22Rv1 (cell line): ENCODE measurements at regions not wholly inside any gene's neighbourhood (a gene's known extent, or its start where the extent isn't known, plus 50 kb on each side); places are given as distances from the start of the nearest gene placed in this dataset.

ENCODE experiments used
- H3K27ac ChIP-seq: fragments of 450-650 bp; 2 replicates; pipeline ENCODE4 v1.5.1; 2017
- ZFX ChIP-seq: fragments of 450-650 bp; IDR thresholded peaks from 2 replicates; pipeline ENCODE4 v1.6.1; 2017; ENCODE audit warnings: antibody characterized with exemption, borderline replicate concordance
- TF ChIP-seq, protein P1 (sequence below): fragments of 450-650 bp; IDR thresholded peaks from 2 replicates; pipeline ENCODE4 v1.5.1; 2017; ENCODE audit warnings: mild to moderate bottlenecking

DNA sequence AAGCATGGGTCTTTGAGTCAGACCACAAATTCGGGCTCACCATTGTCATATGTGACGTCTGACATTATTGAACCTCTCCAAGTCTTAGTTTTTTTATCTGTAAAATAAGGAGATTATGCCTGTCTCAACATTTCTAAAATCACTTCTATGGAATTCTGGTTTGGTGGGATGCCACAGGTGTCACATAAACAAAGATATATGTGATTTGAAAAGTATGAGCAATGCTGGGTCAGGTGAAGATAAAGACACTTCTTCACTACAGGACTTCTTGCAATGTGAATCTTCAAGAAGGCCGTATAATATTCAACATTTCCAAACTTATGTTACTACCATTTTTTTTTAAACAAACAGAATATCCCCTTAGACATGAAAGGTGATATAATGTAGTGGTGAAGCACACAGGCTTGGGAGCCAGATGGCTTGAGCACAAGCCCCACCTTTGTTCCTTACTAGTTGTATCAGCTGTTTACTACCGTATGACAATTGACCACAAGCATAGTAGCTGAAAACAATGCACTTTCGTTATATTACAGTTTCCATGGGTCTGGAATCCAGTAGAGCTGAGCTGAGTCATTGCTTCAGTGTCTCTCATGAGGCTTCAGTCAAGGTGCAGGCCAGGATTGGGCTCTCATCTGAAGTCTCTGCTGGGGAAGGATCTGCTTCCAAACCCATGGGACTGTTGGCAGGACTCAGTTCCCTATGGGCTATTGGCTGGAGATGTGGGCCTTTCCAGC lies 87.7 kb downstream of the UTP18 start:
- TF ChIP-seq ZFX = no peak
- TF ChIP-seq, protein P1, sequence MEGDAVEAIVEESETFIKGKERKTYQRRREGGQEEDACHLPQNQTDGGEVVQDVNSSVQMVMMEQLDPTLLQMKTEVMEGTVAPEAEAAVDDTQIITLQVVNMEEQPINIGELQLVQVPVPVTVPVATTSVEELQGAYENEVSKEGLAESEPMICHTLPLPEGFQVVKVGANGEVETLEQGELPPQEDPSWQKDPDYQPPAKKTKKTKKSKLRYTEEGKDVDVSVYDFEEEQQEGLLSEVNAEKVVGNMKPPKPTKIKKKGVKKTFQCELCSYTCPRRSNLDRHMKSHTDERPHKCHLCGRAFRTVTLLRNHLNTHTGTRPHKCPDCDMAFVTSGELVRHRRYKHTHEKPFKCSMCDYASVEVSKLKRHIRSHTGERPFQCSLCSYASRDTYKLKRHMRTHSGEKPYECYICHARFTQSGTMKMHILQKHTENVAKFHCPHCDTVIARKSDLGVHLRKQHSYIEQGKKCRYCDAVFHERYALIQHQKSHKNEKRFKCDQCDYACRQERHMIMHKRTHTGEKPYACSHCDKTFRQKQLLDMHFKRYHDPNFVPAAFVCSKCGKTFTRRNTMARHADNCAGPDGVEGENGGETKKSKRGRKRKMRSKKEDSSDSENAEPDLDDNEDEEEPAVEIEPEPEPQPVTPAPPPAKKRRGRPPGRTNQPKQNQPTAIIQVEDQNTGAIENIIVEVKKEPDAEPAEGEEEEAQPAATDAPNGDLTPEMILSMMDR = no peak
- no peak overlapping the region for H3K27ac ChIP-seq

DNA sequence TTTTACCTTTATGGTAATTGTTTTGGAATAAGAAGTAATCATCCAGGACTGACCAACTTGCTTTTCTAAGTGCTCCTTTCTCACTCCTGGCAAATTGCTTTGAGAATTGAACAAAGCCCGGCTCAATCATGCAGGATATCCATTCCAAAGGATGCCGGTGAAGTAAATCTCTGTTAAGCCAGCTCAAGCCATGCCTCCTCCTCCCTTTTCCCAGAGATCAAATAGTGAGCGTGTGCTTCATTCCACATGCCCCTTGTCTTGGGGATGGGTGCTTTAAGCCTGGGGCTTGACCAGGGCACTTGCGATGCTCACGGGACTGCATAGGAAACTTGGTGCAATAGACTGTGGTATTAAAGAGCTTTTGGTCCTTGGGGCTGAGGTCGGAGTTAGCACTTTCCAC lies 90.7 kb downstream of the UTP18 start:
- TF ChIP-seq, protein P1 = no peak
- TF ChIP-seq ZFX = no peak
- H3K27ac ChIP-seq = no peak overlapping the region

DNA sequence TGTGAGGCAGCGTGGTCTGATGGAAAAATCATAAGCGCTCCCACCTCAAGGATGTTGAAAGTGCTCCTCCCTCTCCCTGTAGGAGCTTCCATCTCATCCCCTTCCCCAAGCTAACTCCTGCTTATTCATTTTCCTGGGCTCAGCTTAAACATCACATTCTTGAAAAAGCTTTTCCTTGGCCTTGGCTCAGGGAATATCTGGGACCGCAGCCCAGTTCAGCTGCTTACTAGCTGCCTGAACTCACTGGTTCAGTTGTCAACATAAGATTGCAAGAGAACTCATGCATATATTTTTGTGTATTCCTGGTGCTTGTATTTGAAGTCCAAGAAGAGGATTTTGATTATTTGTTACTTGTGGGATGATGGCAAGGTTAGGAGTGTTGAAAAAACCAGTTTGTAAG lies 91.5 kb downstream of the UTP18 start:
- no peak overlapping the region for H3K27ac ChIP-seq
- no peak for TF ChIP-seq ZFX
- TF ChIP-seq, protein P1 = no peak

DNA sequence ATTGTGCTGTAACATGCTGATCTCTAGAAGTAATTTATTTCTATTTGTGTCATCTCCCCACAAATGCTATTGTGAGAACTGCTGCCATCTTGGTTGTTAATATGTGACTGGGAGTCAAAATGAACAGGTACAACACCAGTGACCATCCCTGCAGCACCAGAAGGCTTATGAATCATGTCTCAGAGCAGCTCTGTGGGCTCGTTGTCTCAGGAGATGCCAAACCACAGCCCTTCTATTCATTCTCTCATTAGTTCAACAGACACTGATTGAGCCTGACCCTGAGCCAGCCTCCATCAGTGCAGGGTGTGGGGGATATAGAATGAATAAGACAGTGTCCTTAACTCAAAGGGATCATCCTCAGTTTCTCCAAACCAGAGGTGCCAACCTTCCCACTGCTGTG lies 92.5 kb downstream of the UTP18 start:
- H3K27ac ChIP-seq = no peak overlapping the region
- no peak for TF ChIP-seq ZFX
- TF ChIP-seq, protein P1 = no peak

DNA sequence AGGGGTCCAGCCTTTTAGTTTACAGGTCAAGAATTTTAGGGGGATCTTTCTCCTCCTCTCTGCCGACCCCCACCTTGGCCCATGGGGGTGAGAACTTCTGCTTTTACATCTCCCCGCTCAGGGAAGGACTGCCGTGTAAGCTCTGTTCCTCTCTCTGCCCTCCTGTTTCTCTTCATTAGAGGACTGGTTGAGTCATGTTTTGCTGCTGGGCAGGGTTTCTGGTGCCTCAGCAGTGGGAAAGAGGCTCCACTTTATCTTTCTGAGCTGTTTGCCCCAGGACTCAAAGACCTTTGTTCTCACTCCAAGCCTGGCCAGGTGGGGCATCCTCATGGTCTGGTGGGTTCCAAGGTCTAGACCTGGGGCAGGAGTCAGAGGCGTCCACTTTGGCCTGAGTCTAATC lies 93.0 kb downstream of the UTP18 start:
- TF ChIP-seq, protein P1 = no peak
- no peak overlapping the region for H3K27ac ChIP-seq

DNA sequence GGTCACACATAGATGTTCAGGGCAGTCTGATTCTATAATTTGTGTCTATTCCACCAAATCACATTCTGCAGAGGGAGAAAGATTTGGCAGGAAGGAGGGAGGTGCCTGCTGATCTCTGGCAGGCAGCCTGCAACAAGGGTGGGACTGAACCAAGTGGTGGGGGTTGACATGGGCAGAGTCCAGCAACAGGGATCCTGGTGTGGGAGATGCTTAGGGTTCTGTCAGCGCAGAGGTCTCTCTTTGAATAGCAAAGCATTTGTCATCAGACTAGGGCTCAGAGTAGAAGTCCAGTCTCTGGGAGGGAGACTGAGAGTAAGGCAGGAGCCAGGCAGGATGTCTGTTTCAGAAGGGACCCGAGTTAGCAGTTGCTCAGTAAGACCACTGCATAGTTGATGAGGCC lies 94.6 kb downstream of the UTP18 start:
- H3K27ac ChIP-seq = no peak overlapping the region
- TF ChIP-seq ZFX = no peak

DNA sequence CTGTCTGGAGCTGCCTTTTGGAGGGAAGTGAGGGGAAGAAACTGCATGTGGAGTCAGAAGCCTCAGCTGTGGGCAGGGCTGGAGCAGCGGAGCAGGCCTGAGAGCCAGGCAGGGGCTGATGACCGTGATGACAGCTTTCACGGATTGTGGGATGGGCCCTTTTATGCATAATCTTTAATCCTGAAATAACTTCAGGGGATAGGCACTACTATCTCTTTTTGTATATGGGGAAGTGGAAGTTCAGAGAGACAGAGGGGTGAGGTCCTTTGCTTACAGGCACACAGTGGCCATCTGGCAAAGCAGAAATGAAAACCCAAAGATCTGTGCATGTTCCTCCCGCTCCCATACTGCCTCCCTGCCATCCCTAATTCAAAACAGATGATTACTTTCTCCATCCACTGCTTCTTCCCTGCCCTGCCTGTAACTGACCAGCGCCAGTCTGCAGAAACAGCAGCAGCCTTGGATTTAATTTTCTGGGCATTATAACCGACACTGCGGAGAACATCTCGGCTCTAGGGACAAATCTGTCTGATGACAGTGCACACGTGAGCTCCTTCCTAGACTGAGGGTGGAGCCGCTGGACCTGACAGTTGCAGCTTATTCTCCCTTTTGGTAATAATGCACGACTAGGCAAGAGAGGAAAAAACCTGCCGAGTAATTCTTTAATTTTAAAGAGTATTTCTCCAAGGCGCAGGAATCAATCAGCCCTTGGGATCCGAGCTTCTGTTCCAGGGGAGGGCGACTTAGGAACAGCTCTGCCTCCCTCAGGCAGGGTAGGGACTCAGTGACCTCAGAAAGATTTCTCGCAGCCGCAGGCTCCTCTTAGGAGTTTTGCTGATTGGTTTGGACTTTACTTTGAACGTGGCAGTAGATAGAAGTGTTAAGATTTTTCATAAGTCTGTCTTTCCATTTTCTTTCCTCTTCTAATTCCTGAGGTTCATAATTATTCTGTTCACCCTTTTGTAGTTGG lies 95.4 kb downstream of the UTP18 start:
- H3K27ac ChIP-seq = no peak overlapping the region
- TF ChIP-seq, protein P1 = no peak
- no peak for TF ChIP-seq ZFX
